ENCODE measurements at regions not wholly inside any gene's neighbourhood (a gene's known extent, or its start where the extent isn't known, plus 50 kb on each side); places are given as distances from the start of the nearest gene placed in this dataset.

- TF ChIP-seq TSHZ1 (CRISPR knock-in tag; IDR thresholded peaks at IDR 0.05) = no peak
- TF ChIP-seq POLR2H (tag; IDR thresholded peaks at IDR 0.05; ENCODE audit: low read depth) = no peak
These were observed 319.5 kb upstream of the NXPH2 start (continued) for GRCh38 chr2:139099721-139100120.

- H3K27me3 ChIP-seq (ENCODE audit: control insufficient read depth in 2 of 2, insufficient read depth in 2 of 2, low read length in 2 of 2) = no peaks in the 10 kb centered on the region
- no peak overlapping the region for H3K27ac ChIP-seq (ENCODE audit: extremely low read depth, low read depth, low read length)
- WGBS (ENCODE audit: insufficient coverage, low coverage, missing lambda C conversion rate) = 4% methylated on average over 2 of the region's 2 CpGs
- ChIA-PET CTCF (ENCODE audit: low intra/inter-chr PET ratio) (no interaction called here), POLR2A (no interaction called here)
- FAIRE-seq (no peak), ATAC-seq (no peak), DNase-seq (ENCODE audit: extremely low read depth in 1 of 4, low spot score in 3 of 4) (no peak)
- no peaks in the 10 kb centered on the region for H3K4me1 ChIP-seq (replicated peaks in 1 of 2; ENCODE audit: control insufficient read depth in 2 of 2, insufficient read depth in 2 of 2, low read length in 2 of 2)
- no peak overlapping the region for H3K4me2 ChIP-seq (ENCODE audit: insufficient read depth, low read length)
- no peaks in the 10 kb centered on the region for H3K79me2 ChIP-seq (ENCODE audit: control insufficient read depth, insufficient read depth, low read length)
- no peaks in the 10 kb centered on the region for H3K9me1 ChIP-seq (ENCODE audit: control insufficient read depth, insufficient read depth, low read length)
- TF ChIP-seq GATAD2B (IDR thresholded peaks at IDR 0.05; ENCODE audit: borderline replicate concordance) (no peak), ZBTB9 (CRISPR knock-in tag; IDR thresholded peaks at IDR 0.05) (no peak), GTF2B (IDR thresholded peaks at IDR 0.05; ENCODE audit: extremely low read depth, insufficient read length) (no peak), IRF9 (tag; IDR thresholded peaks at IDR 0.05) (no peak), MBD2 (IDR thresholded peaks at IDR 0.05; ENCODE audit: borderline replicate concordance, low read depth) (no peak), KLF16 (IDR thresholded peaks at IDR 0.05) (no peak)
- H3K9ac ChIP-seq (ENCODE audit: insufficient read depth in 1 of 2, low read depth in 2 of 2, low read length in 2 of 2) = no peak overlapping the region
- intact Hi-C loops (cut with micrococcal nuclease) = no loop called here
- no peak overlapping the region for H2AFZ ChIP-seq (ENCODE audit: low read depth, low read length)
- no TSS peak for BruUV-seq (replicated peaks)
- no peak overlapping the region for H3K4me3 ChIP-seq
- H3K36me3 ChIP-seq (ENCODE audit: control insufficient read depth, insufficient read depth, low read length) = no peaks in the 10 kb centered on the region
- no peaks in the 10 kb centered on the region for H4K20me1 ChIP-seq (replicated peaks; ENCODE audit: control insufficient read depth, insufficient read depth, low read length)
- H3K9me3 ChIP-seq (replicated peaks; ENCODE audit: control insufficient read depth, insufficient read depth, low read depth, low read length) = no peaks in the 10 kb centered on the region; the same call in 1 of the 2 replicates
- in situ Hi-C loops (cut with MboI) = no loop called here
These were observed 318.8 kb upstream of the NXPH2 start for GRCh38 chr2:139098961-139099360.
